DND-41 (cell line): ENCODE measurements at regions not wholly inside any gene's neighbourhood (a gene's known extent, or its start where the extent isn't known, plus 50 kb on each side); places are given as distances from the start of the nearest gene placed in this dataset.

Experiments used
- ATAC-seq: fragments of 200-7000 bp; cut with Tn5 transposase; 3 replicates; pipeline ENCODE4 v1.9.1; 2021; ENCODE audit warnings: low read depth; ENCODE audit not compliant: insufficient read depth
- DNase-seq: peaks from one replicate; pipeline ENCODE4 v3.0.0-alpha.2; 2020
- H2AFZ ChIP-seq: 2 replicates; pipeline ENCODE4 v1.6.0; 2012; ENCODE audit warnings: low read depth, low read length
- H3K27ac ChIP-seq: 2 replicates; pipeline ENCODE4 v1.5.1; 2012; ENCODE audit warnings: low read length, inconsistent platforms
- H3K27me3 ChIP-seq: fragments of 200-600 bp; sonication (generic); 2 replicates; pipeline ENCODE4 v1.6.0; 2012; ENCODE audit warnings: low read length, mild to moderate bottlenecking, inconsistent platforms; ENCODE audit not compliant: insufficient read depth, poor library complexity
- H3K36me3 ChIP-seq: 2 replicates; pipeline ENCODE4 v1.5.1; 2012; ENCODE audit warnings: low read length, inconsistent platforms; ENCODE audit not compliant: insufficient read depth
- H3K4me1 ChIP-seq: 2 replicates; pipeline ENCODE4 v1.5.1; 2012; ENCODE audit warnings: mild to moderate bottlenecking, low read length; ENCODE audit not compliant: insufficient read depth
- H3K4me2 ChIP-seq: 2 replicates; pipeline ENCODE4 v1.6.0; 2012; ENCODE audit warnings: mild to moderate bottlenecking, moderate library complexity, low read length, inconsistent platforms; ENCODE audit not compliant: insufficient read depth
- H3K4me3 ChIP-seq, 2 experiments: fragments of 200-600 bp in 1 of 2; shearing (Covaris generic) in 1 of 2; 2 replicates each; pipeline ENCODE4 v1.5.1; 2012 to 2016; ENCODE audit warnings: inconsistent platforms in 2 of 2, low read length in 2 of 2, mild to moderate bottlenecking in 2 of 2, low read depth in 1 of 2, moderate library complexity in 1 of 2
- H3K79me2 ChIP-seq: 2 replicates; pipeline ENCODE4 v1.6.0; 2012; ENCODE audit warnings: low read length, inconsistent platforms; ENCODE audit not compliant: insufficient read depth
- H3K9ac ChIP-seq: 2 replicates; pipeline ENCODE4 v1.6.0; 2012; ENCODE audit warnings: low read depth, mild to moderate bottlenecking, inconsistent platforms, low read length, moderate library complexity
- H3K9me3 ChIP-seq: 2 replicates; pipeline ENCODE4 v1.5.1; 2012; ENCODE audit warnings: low read length, moderate library complexity, mild to moderate bottlenecking, inconsistent platforms; ENCODE audit not compliant: insufficient read depth, severe bottlenecking
- H4K20me1 ChIP-seq: 2 replicates; pipeline ENCODE4 v1.6.0; 2012; ENCODE audit warnings: low read length; ENCODE audit not compliant: insufficient read depth
- EZH2 ChIP-seq: IDR thresholded peaks from 3 replicates; pipeline ENCODE4 v1.6.1; 2012; ENCODE audit warnings: borderline replicate concordance, low read depth, mild to moderate bottlenecking, moderate library complexity, low read length, inconsistent platforms; ENCODE audit not compliant: severe bottlenecking
- TF ChIP-seq, protein P1 (sequence below): IDR thresholded peaks from 2 replicates; pipeline ENCODE4 v1.5.1; 2012; ENCODE audit warnings: borderline replicate concordance, low read length, moderate library complexity, mild to moderate bottlenecking; ENCODE audit not compliant: poor library complexity, severe bottlenecking; ENCODE audit errors: extremely low read depth

GRCh38 chr20:23269954-23270353 lies 80.6 kb upstream of the NXT1 start:
- DNase-seq (no peak), ATAC-seq (no peak)
- H3K4me3 ChIP-seq = no peak overlapping the region
- H3K9ac ChIP-seq = no peak overlapping the region
- no peak overlapping the region for H3K27ac ChIP-seq
- no peaks in the 10 kb centered on the region for H3K79me2 ChIP-seq
- no peak overlapping the region for H3K4me2 ChIP-seq
- H2AFZ ChIP-seq = no peak overlapping the region
- H3K36me3 ChIP-seq = no peaks in the 10 kb centered on the region
- H4K20me1 ChIP-seq = no peaks in the 10 kb centered on the region
- no peaks in the 10 kb centered on the region for H3K27me3 ChIP-seq
- no peaks in the 10 kb centered on the region for H3K4me1 ChIP-seq
- no peak for TF ChIP-seq EZH2
- TF ChIP-seq, protein P1, sequence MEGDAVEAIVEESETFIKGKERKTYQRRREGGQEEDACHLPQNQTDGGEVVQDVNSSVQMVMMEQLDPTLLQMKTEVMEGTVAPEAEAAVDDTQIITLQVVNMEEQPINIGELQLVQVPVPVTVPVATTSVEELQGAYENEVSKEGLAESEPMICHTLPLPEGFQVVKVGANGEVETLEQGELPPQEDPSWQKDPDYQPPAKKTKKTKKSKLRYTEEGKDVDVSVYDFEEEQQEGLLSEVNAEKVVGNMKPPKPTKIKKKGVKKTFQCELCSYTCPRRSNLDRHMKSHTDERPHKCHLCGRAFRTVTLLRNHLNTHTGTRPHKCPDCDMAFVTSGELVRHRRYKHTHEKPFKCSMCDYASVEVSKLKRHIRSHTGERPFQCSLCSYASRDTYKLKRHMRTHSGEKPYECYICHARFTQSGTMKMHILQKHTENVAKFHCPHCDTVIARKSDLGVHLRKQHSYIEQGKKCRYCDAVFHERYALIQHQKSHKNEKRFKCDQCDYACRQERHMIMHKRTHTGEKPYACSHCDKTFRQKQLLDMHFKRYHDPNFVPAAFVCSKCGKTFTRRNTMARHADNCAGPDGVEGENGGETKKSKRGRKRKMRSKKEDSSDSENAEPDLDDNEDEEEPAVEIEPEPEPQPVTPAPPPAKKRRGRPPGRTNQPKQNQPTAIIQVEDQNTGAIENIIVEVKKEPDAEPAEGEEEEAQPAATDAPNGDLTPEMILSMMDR = no peak
- peaks cover 6% of the 10 kb centered on the region for H3K9me3 ChIP-seq

DNA sequence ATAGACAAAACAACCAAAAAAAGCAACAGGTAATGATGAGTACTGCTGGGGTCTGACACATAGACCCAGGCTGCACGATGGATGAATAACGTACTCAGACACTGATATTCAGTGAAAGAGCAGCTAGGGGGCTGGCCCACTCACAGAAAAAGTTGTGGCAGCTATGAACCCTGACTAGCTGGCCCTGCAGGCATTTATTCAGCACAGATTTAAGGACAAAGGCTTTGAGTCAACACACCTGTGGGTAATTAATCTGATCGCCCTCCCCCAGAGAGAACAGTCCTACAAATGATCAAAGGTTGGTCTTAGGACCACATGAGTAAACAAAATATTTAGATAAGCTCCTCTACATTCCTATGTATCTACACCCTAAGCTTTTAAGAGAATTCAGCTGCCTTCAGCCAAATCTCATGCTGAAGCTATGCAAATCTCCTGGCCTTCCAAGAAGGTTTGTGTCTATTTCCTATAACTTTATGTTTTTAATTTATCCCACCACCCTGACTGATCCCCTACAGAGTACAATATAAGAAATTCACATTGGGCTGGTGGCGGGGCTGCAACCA lies 81.7 kb upstream of the NXT1 start:
- no peak for DNase-seq
- TF ChIP-seq EZH2 = no peak
- TF ChIP-seq, protein P1 = no peak
- peaks cover 6% of the 10 kb centered on the region for H3K9me3 ChIP-seq

GRCh38 chr20:23267909-23268308 lies 82.7 kb upstream of the NXT1 start:
- Histone ChIP-seq H3K9ac (no peak overlapping the region), H2AFZ (no peak overlapping the region), H3K4me2 (no peak overlapping the region), H3K27me3 (no peaks in the 10 kb centered on the region), H4K20me1 (no peaks in the 10 kb centered on the region), H3K79me2 (no peaks in the 10 kb centered on the region), H3K9me3 (peaks cover 10% of the 10 kb centered on the region), H3K36me3 (no peaks in the 10 kb centered on the region), H3K4me1 (no peaks in the 10 kb centered on the region), H3K27ac (no peak overlapping the region), H3K4me3 (no peak overlapping the region)
- DNase-seq (no peak), ATAC-seq (no peak)
- TF ChIP-seq, protein P1 = no peak
- no peak for TF ChIP-seq EZH2

More for the DNA sequence above, 81.7 kb upstream of the NXT1 start:
- Histone ChIP-seq H2AFZ (no peak overlapping the region), H3K27ac (no peak overlapping the region), H3K4me3 (no peak overlapping the region), H3K36me3 (no peaks in the 10 kb centered on the region), H3K27me3 (no peaks in the 10 kb centered on the region), H4K20me1 (no peaks in the 10 kb centered on the region), H3K4me1 (no peaks in the 10 kb centered on the region), H3K4me2 (no peak overlapping the region), H3K9ac (no peak overlapping the region), H3K79me2 (no peaks in the 10 kb centered on the region)
- ATAC-seq = no peak
